ENCODE measurements at regions not wholly inside any gene's neighbourhood (a gene's known extent, or its start where the extent isn't known, plus 50 kb on each side); places are given as distances from the start of the nearest gene placed in this dataset.

DNA sequence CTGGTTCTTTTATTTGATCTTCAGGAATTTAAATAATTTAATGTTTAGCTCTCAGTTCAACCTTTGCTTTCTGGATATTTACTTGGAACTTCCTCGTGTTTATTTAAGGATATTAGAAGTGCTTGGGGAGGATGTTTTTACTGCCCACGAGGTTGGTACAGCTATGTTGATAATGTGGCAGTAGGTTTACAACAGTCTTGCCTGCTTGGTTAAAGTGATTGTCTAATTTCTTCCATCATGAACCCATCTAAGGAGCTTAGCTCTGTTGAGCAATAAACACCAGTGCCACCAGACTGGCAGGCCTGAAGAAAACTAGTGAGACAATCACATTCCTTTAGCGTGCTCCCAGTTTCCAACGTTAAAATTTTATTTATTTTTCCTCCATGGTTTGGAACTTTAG, 94.5 kb downstream of the ICOS start:
- CTCF ChIA-PET = interaction anchor here (0.7 to 1.2 kb wide), 2 partner anchors 8 to 801 kb away, joined by 3 to 4 read pairs; no protein-coding TSS in a partner anchor
- Mint-ChIP-seq H3K4me1 (ENCODE audit: low read depth, unreplicated experiment) (no peaks in the 10 kb centered on the region), H3K27ac (ENCODE audit: unreplicated experiment) (no peak overlapping the region), H3K4me3 (ENCODE audit: low read depth, unreplicated experiment) (no peak overlapping the region), H3K36me3 (ENCODE audit: insufficient read depth, unreplicated experiment) (no peaks in the 10 kb centered on the region), H3K9me3 (ENCODE audit: low read depth, unreplicated experiment) (no peaks in the 10 kb centered on the region), H3K27me3 (ENCODE audit: unreplicated experiment) (peaks cover 14% of the 10 kb centered on the region)
- BruUV-seq (replicated peaks) = no TSS peak
- intact Hi-C loops (cut with micrococcal nuclease; ENCODE audit: unreplicated experiment) = no loop called here
- no peak for DNase-seq
- TF ChIP-seq, protein P1, sequence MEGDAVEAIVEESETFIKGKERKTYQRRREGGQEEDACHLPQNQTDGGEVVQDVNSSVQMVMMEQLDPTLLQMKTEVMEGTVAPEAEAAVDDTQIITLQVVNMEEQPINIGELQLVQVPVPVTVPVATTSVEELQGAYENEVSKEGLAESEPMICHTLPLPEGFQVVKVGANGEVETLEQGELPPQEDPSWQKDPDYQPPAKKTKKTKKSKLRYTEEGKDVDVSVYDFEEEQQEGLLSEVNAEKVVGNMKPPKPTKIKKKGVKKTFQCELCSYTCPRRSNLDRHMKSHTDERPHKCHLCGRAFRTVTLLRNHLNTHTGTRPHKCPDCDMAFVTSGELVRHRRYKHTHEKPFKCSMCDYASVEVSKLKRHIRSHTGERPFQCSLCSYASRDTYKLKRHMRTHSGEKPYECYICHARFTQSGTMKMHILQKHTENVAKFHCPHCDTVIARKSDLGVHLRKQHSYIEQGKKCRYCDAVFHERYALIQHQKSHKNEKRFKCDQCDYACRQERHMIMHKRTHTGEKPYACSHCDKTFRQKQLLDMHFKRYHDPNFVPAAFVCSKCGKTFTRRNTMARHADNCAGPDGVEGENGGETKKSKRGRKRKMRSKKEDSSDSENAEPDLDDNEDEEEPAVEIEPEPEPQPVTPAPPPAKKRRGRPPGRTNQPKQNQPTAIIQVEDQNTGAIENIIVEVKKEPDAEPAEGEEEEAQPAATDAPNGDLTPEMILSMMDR (IDR thresholded peaks at IDR 0.05; ENCODE audit: unreplicated experiment) = no peak

DNA sequence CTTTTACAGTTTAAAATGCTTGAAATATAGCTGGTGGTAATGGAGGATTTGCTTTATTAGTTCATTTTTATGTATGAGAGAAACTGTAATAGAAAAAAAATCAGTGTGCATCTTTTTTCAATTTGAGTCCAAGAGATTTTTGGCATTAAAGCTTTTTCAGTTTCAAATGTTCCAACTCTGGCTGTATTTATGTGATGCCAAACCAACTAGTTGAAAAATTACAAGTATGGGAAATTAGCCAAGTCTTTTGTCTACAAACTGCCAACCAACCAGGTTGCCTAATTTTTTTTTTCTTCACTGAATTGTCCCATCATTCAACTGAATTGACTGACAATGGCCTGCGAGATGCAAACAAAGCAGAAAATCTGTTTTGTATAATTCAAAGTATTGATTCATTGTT, 95.7 kb downstream of the ICOS start:
- Mint-ChIP-seq H3K4me1 (ENCODE audit: low read depth, unreplicated experiment) (no peaks in the 10 kb centered on the region), H3K27ac (ENCODE audit: unreplicated experiment) (no peak overlapping the region), H3K36me3 (ENCODE audit: insufficient read depth, unreplicated experiment) (no peaks in the 10 kb centered on the region), H3K4me3 (ENCODE audit: low read depth, unreplicated experiment) (no peak overlapping the region), H3K27me3 (ENCODE audit: unreplicated experiment) (peaks cover 8% of the 10 kb centered on the region), H3K9me3 (ENCODE audit: low read depth, unreplicated experiment) (no peaks in the 10 kb centered on the region)
- BruUV-seq (replicated peaks) = no TSS peak
- TF ChIP-seq, protein P1 (IDR thresholded peaks at IDR 0.05; ENCODE audit: unreplicated experiment) = no peak
- intact Hi-C loops (cut with micrococcal nuclease; ENCODE audit: unreplicated experiment) = no loop called here
- DNase-seq = no peak
- CTCF ChIA-PET = no interaction called here

DNA sequence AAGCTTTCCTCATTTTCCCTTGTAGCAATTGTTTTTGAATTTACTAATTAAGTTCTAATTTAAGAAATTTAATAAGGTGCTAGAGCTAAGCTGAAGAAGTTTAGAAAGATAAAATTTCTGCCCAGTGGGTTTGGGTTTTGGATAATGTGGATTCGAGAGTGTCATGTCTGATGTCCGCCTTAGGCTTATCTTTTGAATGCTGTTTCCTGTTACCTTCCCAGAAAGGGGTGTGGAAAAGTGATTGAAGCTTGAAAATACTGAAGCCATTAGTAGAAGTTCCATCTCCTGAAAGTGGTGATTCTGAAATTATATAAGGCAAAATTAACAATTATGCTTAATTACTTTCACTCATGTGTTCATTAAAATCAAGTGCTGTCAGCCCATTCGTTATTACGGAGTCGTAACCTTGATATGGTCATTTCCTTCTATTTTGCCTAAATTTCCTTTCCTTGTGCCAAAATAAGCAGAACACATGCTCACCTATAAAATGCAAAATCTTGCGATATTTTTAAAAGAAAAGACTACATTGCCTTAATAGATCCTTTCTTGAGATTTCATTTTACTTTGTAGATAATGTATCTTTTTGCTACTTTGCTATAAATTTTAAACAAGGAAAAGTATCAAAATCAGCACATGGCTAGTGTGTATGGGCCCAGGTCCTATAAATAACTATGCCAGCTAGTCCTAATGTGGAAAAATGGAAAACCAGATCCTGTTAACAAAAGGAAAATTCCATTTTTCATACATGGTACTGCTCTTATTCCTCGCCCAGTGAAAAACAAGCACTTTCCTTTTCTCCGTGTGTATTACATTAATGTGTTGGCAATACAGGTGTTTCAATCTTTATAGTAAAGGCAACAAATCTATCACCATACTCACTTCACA, 97.3 kb downstream of the ICOS start:
- H3K9me3 Mint-ChIP-seq (ENCODE audit: low read depth, unreplicated experiment) = no peaks in the 10 kb centered on the region
- intact Hi-C loops (cut with micrococcal nuclease; ENCODE audit: unreplicated experiment) = no loop called here
- CTCF ChIA-PET = no interaction called here
- H3K36me3 Mint-ChIP-seq (ENCODE audit: insufficient read depth, unreplicated experiment) = no peaks in the 10 kb centered on the region
- no peak overlapping the region for H3K4me3 Mint-ChIP-seq (ENCODE audit: low read depth, unreplicated experiment)
- H3K4me1 Mint-ChIP-seq (ENCODE audit: low read depth, unreplicated experiment) = no peaks in the 10 kb centered on the region
- H3K27ac Mint-ChIP-seq (ENCODE audit: unreplicated experiment) = no peak overlapping the region
- no TSS peak for BruUV-seq (replicated peaks)
- TF ChIP-seq, protein P1 (IDR thresholded peaks at IDR 0.05; ENCODE audit: unreplicated experiment) = no peak
- H3K27me3 Mint-ChIP-seq (ENCODE audit: unreplicated experiment) = peaks cover 20% of the 10 kb centered on the region
- DNase-seq = no peak

DNA sequence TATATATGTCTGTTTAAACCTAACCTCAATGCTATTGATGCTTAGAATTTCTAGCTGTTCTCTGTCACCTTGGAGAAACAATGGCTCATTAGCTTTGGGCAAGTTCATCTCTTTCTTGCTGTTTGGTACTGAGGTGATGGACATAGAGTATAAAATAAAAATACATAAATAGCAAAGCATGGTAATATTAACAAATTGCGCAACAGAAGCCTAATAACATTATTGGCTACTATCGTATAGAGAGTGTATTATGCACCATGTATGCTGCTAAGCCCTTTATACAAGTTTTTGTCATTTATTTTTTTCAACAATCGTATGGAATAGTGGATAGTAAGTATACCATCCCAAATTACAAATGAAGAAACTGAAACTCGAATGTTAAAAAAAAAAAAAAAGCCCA, 100.1 kb downstream of the ICOS start:
- H3K4me3 Mint-ChIP-seq (ENCODE audit: low read depth, unreplicated experiment) = no peak overlapping the region
- no peaks in the 10 kb centered on the region for H3K36me3 Mint-ChIP-seq (ENCODE audit: insufficient read depth, unreplicated experiment)
- BruUV-seq (replicated peaks) = no TSS peak
- H3K4me1 Mint-ChIP-seq (ENCODE audit: low read depth, unreplicated experiment) = no peaks in the 10 kb centered on the region
- CTCF ChIA-PET = no interaction called here
- no peak for DNase-seq
- no peak overlapping the region for H3K27ac Mint-ChIP-seq (ENCODE audit: unreplicated experiment)
- intact Hi-C loops (cut with micrococcal nuclease; ENCODE audit: unreplicated experiment) = no loop called here
- no peaks in the 10 kb centered on the region for H3K9me3 Mint-ChIP-seq (ENCODE audit: low read depth, unreplicated experiment)
- TF ChIP-seq, protein P1 (IDR thresholded peaks at IDR 0.05; ENCODE audit: unreplicated experiment) = no peak
- H3K27me3 Mint-ChIP-seq (ENCODE audit: unreplicated experiment) = peaks cover 29% of the 10 kb centered on the region
